Myocyte (in vitro differentiated cells): ENCODE measurements at regions not wholly inside any gene's neighbourhood (a gene's known extent, or its start where the extent isn't known, plus 50 kb on each side); places are given as distances from the start of the nearest gene placed in this dataset.
A peak's percentile ranks its signal among the peaks of the same experiment; 100 is the strongest.

Experiments used
- DNase-seq: peaks from one replicate; pipeline ENCODE4 v3.0.0-alpha.2; 2012; ENCODE audit warnings: low read depth

GRCh38 chr20:51886891-51887608 is 84.7 kb upstream of the SALL4 start:
- no peak for DNase-seq

DNA sequence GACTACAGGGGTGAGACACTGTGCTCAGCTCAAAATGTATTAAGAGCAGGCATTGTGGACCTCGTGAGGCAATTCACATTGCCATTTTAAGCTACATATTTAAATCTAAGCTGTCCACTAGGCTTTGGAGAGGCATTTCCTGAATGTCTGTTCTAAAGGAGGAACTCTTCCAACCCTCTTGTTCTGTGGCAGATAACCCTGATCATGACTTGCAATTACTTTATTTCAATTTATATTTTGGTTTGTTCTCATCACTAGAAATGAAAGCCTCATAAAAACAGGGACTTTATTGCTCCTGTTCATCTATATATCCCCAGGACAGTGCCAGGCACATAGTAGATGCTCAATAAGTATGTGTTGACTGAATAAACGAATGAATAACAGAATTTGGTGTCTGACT is 84.0 kb upstream of the SALL4 start:
- DNase-seq: no peak

DNA sequence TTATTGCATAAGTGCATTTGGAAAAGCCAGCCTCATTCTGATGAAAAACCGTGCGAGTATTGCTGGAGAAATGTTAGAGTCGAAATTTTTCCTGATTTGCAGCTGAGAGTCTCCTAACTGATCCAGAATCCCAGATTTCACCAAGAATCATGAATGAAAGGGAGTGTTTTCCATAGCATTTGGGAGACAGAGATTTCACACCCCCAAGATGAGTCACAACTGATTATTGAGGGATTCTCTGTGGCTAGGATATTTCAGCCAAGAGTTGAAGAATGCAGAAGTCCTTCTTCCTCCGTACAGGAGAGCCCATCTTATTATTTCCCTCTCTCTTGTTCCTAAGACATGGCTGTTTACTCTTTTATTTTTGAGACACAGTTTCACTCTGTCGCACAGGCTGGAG is 82.2 kb upstream of the SALL4 start:
- DNase-seq: no peak

- DNase-seq: no peak
These were observed 77.9 kb upstream of the SALL4 start for GRCh38 chr20:51880188-51880587.

DNA sequence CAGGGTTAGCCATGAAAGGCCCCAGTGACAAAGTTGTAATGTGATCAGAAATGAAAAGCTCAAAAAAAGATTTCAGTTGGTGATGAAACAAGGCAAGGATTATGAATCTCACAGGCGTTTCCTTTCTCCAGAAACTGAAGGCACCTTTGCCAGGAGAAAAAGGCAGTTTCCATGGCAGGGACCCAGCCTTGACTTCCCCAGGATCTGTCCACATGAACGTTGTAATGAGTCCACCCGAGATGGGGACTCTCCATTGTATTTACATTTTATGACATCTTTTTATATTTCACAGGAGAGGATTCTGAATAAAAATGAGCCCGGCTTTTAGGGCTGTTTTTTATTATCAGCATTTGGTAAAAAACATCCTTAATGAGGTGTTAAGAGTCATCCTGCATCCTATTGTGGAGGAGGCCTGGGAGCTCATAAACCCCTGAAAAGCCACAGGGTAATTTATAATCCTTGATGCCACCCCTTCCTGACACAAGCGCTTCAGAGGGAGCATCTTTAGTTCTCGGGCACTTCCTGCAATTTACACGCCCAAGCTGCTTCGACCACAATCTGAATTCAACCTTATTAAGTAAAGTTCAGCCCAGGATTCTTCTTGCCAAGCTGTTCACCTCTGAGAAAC is 74.1 kb upstream of the SALL4 start:
- no peak for DNase-seq

GRCh38 chr20:51873652-51874051 is 71.3 kb upstream of the SALL4 start:
- DNase-seq: no peak

- no peak for DNase-seq
These were observed 69.6 kb upstream of the SALL4 start for GRCh38 chr20:51871943-51872342.

DNA sequence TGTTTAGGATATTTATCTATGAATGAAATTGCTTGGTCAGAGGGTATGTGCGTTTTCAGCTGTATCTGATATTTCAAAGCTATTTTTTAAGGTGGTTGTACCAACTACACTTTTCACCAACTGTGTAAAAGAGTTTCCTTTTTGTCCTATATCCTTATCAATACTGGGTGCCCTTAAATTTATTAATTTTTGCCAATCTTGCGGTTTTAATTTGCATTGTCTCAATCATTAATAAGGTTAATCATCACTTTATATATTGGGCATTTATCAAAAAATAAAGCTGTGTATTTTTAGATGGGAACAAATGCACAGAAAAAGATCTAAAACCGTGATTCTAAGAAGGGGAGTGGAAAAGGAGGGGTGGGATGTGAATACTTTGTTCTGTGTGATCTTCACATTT is 66.7 kb upstream of the SALL4 start:
- no peak for DNase-seq

- DNase-seq: no peak
These were observed 64.9 kb upstream of the SALL4 start for GRCh38 chr20:51867251-51867650.

- DNase-seq: no peak
These were observed 62.6 kb upstream of the SALL4 start for GRCh38 chr20:51864967-51865366.

DNA sequence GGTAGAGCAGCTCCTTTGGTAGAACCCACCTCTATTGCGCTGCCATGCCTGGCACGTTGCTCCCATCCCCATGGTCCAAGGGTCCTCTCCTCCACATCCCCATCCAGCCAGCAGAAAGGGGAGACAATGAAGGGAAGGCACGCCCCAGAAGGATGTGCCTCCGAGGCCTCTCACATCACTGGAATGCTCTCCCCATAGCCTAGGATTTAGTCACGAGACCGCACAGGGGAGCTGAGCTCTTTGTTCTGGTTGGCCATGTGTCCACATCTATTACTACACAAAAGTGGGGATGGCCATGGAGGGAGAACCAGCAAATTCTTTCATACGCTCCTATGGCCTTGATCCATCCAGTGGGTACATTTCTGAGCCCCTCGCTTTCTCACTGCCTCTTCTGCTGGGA is 60.5 kb upstream of the SALL4 start:
- DNase-seq: no peak

- DNase-seq: no peak
These were observed 59.6 kb upstream of the SALL4 start for GRCh38 chr20:51861726-51862466.

- DNase-seq: peak; percentile 22
These were observed 58.0 kb upstream of the SALL4 start for GRCh38 chr20:51860111-51860882.

DNA sequence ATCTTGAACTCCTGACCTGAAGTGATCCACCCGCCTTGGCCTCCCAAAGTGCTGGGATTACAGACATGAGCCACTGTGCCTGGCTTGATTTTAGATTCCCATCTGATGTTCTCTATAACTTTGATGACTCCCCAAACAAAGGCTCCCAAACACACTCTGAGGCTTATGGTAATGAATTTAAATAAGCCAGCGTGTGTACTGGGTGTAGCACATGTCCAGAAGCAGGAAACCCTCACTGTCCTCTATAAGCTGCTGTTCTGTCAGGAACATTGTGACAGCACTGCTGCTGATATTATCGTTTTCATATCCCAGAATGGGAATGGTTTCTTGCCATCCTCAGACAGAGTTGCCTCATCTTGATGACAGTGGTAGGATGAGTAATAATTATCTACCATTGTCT is 54.1 kb upstream of the SALL4 start:
- DNase-seq: no peak

DNA sequence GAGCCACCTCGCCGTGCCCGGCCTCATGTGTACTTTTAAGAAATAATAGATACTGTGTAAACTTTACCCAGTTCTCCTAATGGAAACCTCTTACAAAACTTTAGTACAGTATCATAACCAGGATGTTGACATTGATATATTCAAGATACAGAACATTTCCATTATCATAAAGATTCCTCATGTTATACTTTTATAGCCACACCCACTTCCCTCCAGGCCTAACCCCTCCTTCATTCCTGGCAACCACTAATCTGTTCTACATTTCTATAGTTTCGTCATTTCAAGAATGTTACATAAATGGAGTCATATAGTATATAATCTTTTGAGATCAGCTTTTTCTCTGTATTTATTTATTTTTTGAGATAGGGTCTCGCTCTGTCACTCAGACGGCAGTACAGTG is 52.6 kb upstream of the SALL4 start:
- no peak for DNase-seq
